Activated T-cell treated with anti-CD3 and anti-CD28 coated beads for 48 hours (primary cell): ENCODE measurements at regions not wholly inside any gene's neighbourhood (a gene's known extent, or its start where the extent isn't known, plus 50 kb on each side); places are given as distances from the start of the nearest gene placed in this dataset.

Experiments
- DNase-seq: peaks from one replicate; pipeline ENCODE4 v3.0.0-alpha.2; 2020; ENCODE audit warnings: low read depth

GRCh38 chr20:10724449-10725173 is 50.8 kb upstream of the JAG1 start:
- no peak for DNase-seq

GRCh38 chr20:10728873-10729670 is 55.3 kb upstream of the JAG1 start:
- no peak for DNase-seq

GRCh38 chr20:10729785-10730184 is 56.0 kb upstream of the JAG1 start:
- no peak for DNase-seq

GRCh38 chr20:10730629-10731183 is 56.9 kb upstream of the JAG1 start:
- no peak for DNase-seq

GRCh38 chr20:10731190-10731965 is 57.6 kb upstream of the JAG1 start:
- no peak for DNase-seq

GRCh38 chr20:10733122-10733521 is 59.3 kb upstream of the JAG1 start:
- no peak for DNase-seq

GRCh38 chr20:10735195-10735949 is 61.6 kb upstream of the JAG1 start:
- no peak for DNase-seq

GRCh38 chr20:10739134-10739533 is 65.3 kb upstream of the JAG1 start:
- DNase-seq = no peak

- DNase-seq = no peak
These were observed 65.8 kb upstream of the JAG1 start for GRCh38 chr20:10739566-10739965.

GRCh38 chr20:10741060-10741459 is 67.3 kb upstream of the JAG1 start:
- no peak for DNase-seq

- DNase-seq = no peak
These were observed 72.0 kb upstream of the JAG1 start for GRCh38 chr20:10745790-10746189.

- DNase-seq = no peak
These were observed 73.2 kb upstream of the JAG1 start for GRCh38 chr20:10747019-10747418.

- no peak for DNase-seq
These were observed 75.3 kb upstream of the JAG1 start for GRCh38 chr20:10749084-10749483.

GRCh38 chr20:10752206-10752605 is 78.4 kb upstream of the JAG1 start:
- DNase-seq = no peak

GRCh38 chr20:10754824-10755223 is 81.0 kb upstream of the JAG1 start:
- DNase-seq = no peak

GRCh38 chr20:10758446-10758845 is 84.6 kb upstream of the JAG1 start:
- DNase-seq = no peak

GRCh38 chr20:10761232-10761631 is 87.4 kb upstream of the JAG1 start:
- DNase-seq = no peak

- no peak for DNase-seq
These were observed 88.0 kb upstream of the JAG1 start for GRCh38 chr20:10761786-10762185.

GRCh38 chr20:10762216-10762615 is 88.4 kb upstream of the JAG1 start:
- no peak for DNase-seq

GRCh38 chr20:10763112-10763511 is 89.3 kb upstream of the JAG1 start:
- no peak for DNase-seq

GRCh38 chr20:10769700-10770099 is 95.9 kb upstream of the JAG1 start:
- DNase-seq = no peak

- no peak for DNase-seq
These were observed 97.0 kb upstream of the JAG1 start for GRCh38 chr20:10770753-10771152.
